Stimulated activated CD8-positive, alpha-beta memory T cell treated with anti-CD3 and anti-CD28 coated beads, Interleukin-15, amount 100 ng/mL, for 1 hour (primary cell): ENCODE measurements at regions not wholly inside any gene's neighbourhood (a gene's known extent, or its start where the extent isn't known, plus 50 kb on each side); places are given as distances from the start of the nearest gene placed in this dataset.

Experiments used
- DNase-seq: peaks from one replicate; pipeline ENCODE4 v3.0.0-alpha.2; 2020; ENCODE audit warnings: low read depth

DNA sequence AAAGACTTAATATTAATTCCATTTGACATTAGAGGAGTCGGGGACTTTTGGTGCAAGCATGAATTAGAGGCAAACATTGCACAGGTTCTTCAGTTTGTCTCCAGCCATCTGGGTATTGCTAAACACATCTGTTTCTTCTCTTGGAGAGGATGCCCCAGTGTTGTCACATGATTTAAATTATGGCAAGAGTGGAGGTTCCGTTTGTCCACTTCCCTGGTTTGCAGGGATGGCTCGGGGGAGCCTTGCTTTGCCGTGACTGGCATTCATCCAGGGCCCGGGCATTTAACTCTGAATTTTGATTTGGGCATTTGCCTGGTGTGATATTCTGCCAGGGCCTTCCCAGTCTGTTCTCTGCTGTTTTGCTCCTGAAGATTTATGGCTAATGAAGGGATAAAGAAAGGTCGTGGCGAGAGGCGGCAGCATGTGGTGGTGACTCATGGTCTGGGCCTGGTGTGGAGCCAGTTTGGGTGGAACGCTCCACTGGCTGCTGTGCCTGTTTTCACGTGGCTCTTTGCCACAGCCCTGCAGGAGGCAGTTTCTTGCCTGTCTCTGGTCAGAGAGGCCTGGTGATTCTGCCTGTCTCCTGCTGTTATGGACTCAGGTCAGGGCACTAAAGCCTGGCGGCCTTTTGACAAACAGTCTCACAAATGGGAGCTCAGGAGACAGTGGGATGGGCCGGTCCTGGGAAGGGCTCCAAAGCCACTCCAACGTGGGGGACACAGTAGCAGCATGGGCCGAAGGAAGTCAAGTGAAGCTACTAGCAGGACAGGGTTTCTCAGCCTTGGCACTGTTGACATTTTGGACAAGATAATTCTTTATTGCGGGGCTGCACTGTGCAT lies 99.4 kb upstream of the PGRMC2 start:
- no peak for DNase-seq

DNA sequence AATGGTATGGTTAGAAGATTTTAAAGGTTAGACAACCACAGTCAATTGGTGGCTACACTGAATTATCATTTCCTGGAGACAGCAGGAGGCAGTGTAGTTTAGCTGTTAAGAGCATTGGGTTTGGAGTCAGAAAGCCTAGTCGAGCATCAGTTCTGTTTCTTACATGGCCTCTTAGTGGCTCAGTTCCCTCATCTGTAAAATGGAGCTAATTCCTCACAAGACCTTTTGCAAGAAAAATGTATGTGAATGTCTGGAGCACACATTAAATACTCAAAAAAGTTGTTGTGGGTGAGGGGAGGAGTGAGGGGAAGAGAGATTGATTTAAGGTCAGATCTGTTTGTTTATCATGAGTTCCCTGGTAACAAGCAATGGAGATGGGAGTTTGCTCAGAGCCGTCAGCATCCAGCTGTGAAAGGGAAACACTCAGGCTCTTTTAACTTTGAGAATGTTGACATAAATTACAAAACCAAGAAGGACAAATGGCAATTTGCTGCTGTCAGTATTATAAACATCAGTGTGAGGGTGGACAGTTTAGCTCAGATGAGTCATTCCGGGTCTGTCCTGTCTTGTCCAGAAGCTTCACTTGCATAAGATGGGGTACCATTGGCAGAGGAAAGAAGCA lies 98.2 kb upstream of the PGRMC2 start:
- DNase-seq = no peak

DNA sequence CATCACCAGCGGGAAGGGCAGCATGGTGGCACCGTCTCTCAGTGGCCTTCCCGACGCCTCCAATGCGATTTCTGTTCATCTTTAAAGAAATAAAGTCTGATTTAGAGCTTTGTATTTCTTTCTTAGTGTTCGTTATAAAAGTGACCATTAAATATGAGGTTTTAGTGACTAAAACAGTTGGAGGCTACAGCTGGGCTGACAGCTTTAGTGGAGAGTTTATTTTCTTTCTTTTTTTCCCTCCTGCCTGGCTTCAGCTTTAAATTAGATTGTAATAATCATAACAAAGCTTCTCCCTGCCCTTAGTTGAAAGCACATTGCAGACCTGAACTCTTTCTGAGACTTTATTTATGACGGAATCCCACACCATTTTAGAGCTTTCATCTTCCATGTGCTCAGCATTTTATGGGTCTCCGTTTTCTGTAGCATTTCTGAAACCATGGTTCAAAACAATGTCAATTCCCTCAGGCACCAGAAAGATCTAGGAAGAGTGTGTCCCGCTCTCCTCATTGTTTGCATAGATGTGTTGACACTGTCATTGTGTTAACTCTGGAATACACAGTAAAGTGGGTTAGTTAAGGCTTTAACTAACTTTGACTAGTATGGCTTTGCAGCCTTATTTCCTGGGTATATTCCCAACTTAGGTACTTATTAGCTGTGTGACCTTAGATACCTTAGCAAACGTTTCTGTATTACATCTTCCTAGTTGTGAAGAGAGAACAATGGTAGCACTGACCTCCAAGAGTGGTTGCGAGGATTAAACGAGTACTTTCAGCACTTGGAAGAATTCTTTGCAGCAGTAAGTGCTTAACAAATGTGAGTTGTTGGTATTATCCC lies 97.4 kb upstream of the PGRMC2 start:
- no peak for DNase-seq

DNA sequence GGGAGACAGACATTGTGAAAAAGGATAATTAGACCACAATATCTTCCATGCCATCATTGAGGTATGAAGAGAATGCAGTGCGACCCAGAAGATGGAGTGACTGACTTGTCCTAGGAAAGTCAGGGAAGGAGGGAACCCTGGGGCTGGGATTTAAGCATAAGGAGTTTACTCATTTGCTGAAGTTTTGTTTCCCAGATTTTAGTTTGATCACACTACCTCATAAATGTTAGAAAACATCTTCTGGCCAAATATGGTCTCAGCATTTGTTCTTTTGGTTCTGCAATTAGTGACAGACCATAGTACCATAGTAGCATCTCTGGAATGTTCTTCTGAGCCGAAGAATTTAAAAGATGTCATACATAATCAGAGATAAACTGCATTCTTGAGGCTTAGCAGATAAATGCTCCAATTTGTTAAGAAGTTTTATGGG lies 96.5 kb upstream of the PGRMC2 start:
- DNase-seq = no peak

DNA sequence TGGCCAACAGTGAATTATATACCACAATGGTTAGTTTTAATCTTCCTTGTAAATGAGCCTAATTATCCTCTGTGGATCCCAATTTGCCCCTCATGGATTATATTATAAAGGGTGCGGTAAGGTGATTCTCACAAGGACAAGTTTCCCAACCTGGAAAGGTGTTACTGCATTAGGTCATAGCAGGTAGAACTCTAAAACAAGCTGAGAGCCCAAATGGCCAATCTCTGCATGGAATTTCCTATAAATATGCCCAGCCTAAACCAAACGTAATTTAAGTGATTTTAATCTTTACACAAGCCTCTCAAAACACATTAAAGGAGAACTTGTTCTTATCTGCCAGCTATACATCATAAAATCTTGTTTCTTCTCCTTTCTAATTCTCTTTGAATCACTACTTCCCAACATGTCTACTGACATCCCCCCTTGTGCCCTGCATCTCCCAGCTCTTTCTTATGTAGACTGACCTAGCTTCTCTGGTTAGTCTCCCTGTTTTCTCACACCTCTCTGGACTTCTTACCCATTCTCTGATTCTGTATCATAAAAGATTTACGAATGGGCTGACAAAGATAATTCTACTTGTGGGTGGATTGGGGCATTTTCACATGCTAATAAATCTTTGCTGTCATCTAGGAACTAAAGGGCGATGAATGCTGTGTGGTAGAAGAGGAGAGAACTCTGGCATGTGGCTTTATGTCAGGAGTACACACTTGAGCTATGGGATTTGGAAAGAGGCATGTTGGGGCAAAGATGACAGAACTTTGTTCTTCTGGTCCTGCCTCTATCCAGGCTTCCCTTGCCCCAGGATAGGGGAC lies 94.3 kb upstream of the PGRMC2 start:
- DNase-seq = no peak

DNA sequence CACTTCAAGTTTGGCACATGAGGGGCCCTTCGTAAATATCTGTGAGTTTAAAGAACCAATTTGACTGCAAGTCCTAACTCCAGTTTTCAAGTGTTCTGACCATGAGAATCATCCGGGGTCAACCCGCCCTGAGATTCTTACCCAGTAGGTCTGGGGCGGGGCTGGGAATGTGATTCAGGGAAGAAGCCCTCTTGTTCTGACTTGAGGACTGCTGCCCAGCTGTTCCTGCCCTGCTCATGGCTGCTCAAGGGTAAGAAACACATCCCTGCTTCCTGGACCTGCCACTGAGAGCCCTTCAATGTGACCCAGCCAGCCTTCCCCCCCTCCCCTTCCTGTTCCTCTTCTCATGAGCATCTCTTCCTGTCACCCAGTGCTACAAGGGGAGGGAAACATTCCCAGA lies 92.7 kb upstream of the PGRMC2 start:
- no peak for DNase-seq

DNA sequence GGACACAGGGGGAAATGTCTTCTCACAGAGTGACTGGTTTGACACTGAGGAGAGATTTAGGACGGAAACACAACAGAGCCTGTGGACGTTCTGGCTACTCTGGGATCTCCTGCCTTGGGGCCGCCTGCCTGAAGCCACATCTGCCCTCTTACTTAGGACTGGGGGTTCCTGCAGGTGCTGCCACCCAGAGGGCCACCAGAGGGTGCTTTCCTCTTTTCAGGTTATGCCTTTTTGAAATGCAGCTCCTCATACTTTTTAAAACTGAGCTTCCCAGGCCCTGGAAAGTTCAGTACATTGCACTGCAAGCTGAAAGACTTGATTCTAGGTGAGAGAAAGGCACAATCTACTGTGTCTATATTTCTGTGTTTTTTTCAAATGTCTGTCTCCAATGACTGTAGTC lies 92.2 kb upstream of the PGRMC2 start:
- DNase-seq = no peak

DNA sequence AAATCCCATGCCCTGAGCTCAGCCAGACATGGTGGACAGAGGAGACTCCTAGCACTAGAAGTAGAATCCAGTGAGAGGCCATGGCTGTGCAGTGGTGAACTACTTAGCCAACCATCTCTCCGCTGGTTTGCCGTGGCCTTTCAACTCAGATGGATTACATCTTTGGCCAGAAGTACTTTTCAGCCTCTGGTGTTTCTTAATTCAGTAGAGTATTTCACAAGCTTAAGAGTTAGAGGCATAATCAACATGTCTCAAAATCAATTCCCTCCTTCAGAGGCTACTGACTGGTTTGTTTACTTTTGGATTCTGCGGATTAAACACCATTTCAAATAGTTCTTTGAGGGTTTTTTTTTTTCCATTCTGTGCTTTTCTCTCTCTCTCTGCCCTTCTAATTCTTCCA lies 91.1 kb upstream of the PGRMC2 start:
- no peak for DNase-seq

DNA sequence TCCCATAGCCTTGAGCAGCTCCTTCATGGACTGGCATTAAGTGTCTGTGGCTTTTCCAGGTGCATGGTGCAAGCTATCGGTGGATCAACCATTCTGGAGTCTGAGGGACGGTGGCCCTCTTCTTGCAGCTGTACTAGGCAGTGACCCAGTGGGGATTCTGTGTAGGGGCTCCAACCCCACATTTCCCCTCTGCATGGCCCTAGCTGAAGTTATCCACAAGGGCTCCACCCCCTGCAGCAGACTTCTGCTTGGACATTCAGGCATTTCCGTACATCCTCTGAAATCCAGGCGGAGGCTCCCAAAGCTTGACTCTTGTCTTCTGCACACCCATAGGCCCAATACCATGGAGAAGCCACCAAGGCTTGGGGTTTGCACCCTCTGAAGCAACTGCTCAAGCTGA lies 89.3 kb upstream of the PGRMC2 start:
- DNase-seq = no peak

DNA sequence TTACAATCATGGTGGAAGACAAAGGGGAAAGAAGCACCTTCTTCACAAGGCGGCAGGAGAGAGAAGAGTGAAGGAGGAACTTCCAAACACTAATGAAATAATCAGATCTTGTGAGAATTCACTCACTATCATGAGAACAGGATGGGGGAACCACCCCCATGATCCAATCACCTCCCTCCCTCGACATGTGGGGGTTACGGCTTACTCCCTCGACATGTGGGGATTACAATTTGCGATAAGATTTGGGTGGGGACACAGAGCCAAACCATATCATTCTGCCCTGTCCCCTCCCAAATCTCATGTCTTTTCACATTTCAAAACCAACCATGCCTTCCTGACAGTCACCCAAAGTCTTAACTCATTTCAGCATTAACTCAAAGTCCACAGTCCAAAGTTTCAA lies 88.7 kb upstream of the PGRMC2 start:
- no peak for DNase-seq

DNA sequence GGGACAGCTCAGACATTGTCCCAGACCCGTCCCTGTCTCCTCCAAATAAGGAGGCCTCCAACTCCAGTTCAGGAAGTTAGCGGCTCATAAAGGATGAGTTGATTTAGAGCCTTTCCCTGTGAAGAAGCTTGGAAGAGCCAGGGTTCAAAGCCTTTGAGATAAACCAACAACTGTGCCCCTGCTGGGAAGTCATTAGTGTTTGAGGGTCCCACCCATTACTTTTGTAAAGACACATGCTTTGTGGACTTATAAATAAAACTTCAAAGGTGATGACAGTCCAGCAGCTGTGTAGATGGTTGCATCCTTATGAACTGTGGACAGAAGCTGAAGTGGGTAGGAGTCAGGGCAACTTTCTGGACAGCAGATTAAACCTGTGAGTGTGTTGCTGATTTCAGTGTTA lies 86.0 kb upstream of the PGRMC2 start:
- DNase-seq = no peak

DNA sequence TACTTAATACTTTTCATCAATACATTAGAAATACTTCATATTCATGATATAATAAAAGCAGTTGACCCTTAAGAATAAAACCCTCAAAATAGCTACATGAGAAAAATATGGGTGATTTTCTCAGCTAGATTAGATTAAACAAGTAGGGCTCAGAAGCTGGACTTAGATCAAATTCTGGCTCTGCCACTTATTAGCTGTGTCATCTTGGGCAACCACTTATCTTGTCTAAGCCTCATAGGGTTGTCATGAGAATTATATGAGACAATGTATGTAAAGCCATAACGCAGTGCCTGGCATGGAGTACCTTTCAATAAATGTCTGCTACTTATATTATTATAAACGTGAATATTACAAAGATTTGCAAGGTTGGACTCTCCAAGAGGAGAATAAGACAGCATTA lies 84.3 kb upstream of the PGRMC2 start:
- no peak for DNase-seq

DNA sequence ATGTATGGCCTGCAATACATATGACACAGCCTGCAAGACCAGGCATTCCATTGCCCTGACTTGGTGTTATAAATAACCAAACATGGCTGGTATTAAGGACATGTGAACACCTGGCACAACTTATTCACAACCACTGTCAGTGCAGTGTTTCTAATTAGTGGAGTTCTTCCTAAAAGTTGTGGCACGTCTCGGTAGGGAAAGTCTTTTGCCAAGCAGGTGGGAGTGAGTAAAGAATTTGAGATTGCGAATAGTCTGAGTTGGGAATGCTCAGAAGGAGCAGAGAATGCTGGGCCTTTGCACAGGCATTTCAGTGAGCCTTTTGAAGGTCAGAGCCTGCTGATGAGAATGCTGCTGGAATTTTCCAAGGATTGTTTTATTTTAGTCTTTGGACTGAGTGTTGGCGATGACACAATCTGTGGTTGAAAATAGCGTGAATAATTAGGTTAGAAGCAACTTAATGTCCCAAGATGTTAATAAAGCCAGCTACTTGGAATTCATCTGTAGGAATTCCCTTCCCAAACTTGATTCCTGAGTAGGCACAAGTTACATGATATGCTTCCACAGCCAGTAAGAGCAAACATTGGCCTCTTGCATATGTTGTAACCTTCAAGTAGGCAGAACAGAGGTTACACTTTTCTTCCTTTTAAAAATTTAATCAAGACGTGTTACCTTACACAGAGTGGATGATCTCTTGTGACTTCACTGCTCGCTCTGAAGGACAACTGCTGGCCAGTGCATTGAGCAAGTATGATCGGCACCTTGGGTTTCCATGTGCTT lies 83.6 kb upstream of the PGRMC2 start:
- no peak for DNase-seq

DNA sequence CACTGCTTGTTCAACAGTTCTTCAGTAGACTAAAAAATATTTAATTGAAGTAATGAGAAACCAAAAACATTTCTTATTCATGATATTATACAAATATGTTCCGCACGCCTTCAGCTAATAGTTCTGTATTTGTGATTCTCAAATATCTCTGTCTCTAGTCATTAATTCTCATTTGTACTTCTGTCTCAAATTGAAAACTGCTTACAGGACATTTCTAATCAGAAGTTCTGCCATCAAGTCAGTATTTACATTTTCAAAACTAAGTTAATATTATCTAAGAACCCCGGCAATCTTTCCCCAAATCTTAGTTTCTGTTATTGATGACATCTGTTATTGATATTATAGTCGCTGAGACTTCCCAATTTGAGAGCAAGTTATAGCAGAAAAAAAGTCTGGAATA lies 78.6 kb upstream of the PGRMC2 start:
- DNase-seq = no peak

DNA sequence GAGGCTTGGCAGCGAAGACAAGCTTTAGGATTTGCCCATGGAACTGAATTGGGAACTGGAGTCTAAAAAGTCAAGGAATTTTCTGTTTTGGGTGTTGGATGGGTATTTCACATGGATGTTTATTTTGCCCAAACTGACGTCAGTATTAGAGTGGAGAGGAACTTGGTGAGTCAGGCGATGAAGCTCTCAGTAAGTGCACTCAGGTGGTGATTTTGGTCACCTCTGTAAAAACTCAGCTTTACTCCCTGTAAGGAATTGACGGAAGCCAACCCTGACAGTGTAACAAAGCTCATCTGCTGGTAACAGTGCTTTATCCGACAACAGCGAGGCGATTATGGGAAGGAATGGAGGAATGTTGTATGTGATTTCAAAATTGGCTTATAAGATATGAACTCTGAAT lies 77.0 kb upstream of the PGRMC2 start:
- DNase-seq = no peak

DNA sequence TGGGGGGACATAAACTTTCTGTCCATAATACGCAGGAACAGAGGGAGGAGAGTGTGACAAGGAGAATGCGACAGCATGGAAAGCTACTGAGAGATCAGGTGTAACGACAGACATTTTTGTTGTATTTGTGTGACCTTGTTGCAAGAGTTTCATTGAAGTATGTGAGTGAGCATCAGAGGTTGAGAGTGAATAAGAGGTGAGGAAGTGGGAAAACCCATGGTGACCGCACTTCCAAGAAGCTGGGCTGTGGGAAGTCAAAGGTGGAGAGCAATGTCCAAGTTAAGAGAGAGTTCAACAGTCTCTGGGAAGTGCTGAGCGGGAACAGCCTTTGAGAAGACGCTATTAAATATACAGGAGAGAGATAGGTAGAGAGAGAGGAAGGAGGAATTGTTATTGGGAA lies 76.4 kb upstream of the PGRMC2 start:
- DNase-seq = no peak

DNA sequence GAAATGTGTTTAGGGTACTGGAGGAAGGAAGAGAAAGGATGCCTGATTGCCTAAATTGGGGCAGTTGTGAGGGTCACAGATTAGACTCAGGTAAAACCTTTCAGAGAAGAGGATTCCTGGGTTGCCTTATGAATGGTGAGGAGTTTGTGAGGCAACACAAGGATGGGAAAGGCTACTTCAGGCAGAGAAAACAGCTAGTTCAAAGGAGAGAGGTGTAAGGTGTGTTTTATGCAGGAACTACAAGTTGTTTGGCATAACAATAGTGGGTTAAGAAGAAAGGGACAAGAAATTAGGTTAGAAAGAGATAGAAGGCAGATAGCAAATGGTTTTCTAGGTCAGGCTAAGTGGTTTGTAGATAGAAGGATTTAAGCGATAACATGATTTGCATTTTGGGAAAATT lies 75.1 kb upstream of the PGRMC2 start:
- no peak for DNase-seq

DNA sequence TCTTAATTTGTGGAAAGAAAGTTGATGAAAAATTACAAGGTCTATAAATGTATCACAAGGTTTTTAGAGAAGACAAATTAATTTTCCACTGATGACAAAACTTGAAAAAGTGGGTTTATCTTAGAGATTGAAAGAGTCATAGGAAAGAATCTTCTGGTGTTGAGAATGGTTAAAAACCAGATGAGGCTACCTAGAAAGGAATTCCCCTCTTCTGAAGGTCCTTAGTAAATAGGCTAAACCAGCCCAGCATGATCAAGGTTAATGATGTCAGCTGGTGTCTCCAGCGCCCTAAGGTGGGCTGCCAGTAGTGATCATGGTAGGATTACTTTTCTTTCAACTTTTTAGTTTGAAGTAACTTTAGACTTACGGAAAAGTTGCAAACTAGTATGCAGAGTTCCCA lies 71.8 kb upstream of the PGRMC2 start:
- no peak for DNase-seq

DNA sequence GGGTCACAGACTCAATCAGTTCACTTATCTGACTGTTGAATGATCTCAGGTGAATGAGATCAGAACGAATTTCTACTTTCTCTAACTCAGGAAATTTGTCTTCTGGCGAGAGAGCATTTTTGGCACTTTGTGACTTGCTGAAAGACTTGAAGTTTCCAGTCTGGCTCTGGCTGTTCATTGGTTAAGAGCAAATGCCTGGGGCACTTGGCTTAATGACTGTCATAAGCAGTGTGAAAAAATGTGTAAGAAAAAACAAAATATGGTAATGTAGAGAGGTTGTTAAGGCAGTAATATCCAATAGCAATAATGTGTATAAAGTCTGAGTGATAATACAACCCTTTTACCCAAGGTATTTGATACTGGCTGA lies 71.3 kb upstream of the PGRMC2 start:
- DNase-seq = no peak

DNA sequence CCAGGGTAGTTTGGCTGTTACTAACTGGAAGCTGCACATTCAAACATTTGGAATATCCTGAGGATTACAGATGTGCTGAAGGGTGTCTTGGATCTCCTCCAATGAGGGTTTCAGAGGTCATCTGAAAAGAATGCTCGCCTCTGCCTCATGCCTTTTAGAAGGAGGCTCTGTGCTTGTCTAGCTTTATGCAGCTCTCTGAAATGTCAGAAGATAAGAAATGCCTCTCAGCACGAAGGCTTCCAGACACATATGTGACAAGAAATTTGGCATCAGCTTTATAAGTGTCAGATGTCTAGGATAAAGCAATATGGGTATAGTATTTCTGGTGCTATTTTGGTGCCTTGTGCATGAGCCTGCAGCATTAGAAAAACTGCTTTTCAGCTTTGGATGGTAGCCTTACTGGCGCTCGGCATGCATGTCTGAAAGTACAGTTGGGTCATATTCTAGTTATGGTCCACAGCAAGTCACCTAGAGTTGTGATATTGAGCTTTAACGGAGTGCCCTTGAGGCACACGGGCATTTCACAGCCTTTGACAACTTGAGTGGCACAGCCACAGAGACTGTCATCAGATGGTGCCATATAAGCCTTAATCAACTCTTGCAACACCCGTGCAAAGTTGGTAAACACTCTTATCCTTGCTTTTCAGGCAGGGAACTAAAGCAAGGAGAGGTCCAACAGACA lies 70.8 kb upstream of the PGRMC2 start:
- DNase-seq = no peak

DNA sequence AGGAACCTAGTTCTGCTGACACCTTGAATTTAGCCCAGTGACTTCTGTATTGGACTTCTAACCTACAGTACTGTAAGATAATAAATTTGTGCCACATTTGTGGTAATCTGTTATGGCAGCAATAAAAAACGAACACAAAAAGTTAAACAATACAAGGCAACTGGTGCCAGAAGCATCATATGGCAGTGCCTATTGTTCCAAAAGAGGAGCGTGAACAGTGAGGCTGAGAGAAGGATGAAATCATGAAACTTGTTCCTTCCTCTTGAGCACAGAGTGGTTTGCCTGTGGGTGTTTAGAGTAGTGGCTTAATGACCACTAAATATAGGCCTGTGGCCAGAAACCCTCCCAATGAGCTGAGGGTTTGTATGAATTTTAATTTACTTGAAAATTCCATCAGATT lies 69.7 kb upstream of the PGRMC2 start:
- DNase-seq = no peak
